Activated T-cell treated with anti-CD3 and anti-CD28 coated beads, Interleukin-2, amount 50 U/mL, for 4 hours (primary cell): ENCODE measurements at regions not wholly inside any gene's neighbourhood (a gene's known extent, or its start where the extent isn't known, plus 50 kb on each side); places are given as distances from the start of the nearest gene placed in this dataset.

Source experiments
- ATAC-seq, 2 donors: fragments of 200-7000 bp; cut with Tn5 transposase; one replicate each; pipeline ENCODE4 v1.10.0; 2021
- DNase-seq: peaks from one replicate; pipeline ENCODE4 v3.0.0-alpha.2; 2020
- H3K27me3 Mint-ChIP-seq: one replicate; pipeline ENCODE4 v1.8.0; 2021; ENCODE audit warnings: low read depth, mixed read lengths
- H3K36me3 Mint-ChIP-seq: one replicate; pipeline ENCODE4 v1.8.0; 2022; ENCODE audit warnings: mixed read lengths; ENCODE audit not compliant: insufficient read depth
- H3K4me1 Mint-ChIP-seq: one replicate; pipeline ENCODE4 v1.8.0; 2021; ENCODE audit warnings: low read depth, mixed read lengths
- H3K4me3 Mint-ChIP-seq: one replicate; pipeline ENCODE4 v1.8.0; 2021; ENCODE audit warnings: mild to moderate bottlenecking, moderate library complexity, mixed read lengths
- H3K9me3 Mint-ChIP-seq: one replicate; pipeline ENCODE4 v1.8.0; 2021; ENCODE audit warnings: mixed read lengths

DNA sequence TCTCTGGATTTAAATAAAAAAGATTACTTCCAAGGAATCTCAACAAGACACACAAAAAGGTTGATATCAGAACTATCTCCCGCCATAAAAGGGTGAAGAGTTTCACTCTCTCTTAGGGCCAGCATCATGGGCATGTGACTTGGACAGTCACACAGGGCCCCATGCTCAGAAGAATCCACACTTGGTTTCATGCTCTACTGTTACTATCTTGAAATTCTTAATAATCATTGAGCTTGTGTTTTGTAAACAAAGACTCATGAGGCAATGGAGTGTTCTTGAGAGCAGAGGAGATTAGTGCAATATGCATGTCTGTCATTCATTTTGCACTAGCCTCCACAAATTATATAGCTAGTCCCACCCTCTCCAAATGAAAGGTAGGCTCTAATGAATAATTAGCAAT lies 58.4 kb downstream of the HMHB1 start:
- no peak for DNase-seq
- Mint-ChIP-seq H3K9me3 (no peaks in the 10 kb centered on the region), H3K4me3 (no peak overlapping the region), H3K4me1 (no peaks in the 10 kb centered on the region), H3K36me3 (no peaks in the 10 kb centered on the region), H3K27me3 (no peaks in the 10 kb centered on the region)
- ATAC-seq, result no peak

- Mint-ChIP-seq H3K4me3 (no peak overlapping the region), H3K27me3 (no peaks in the 10 kb centered on the region), H3K36me3 (no peaks in the 10 kb centered on the region), H3K4me1 (no peaks in the 10 kb centered on the region), H3K9me3 (no peaks in the 10 kb centered on the region)
- DNase-seq (no peak), ATAC-seq (no peak)
Observed at GRCh38 chr5:143870871-143871632, 59.1 kb downstream of the HMHB1 start.

GRCh38 chr5:143871672-143872071 lies 59.7 kb downstream of the HMHB1 start:
- DNase-seq (no peak), ATAC-seq (no peak)
- Mint-ChIP-seq H3K9me3 (no peaks in the 10 kb centered on the region), H3K4me3 (no peak overlapping the region), H3K4me1 (no peaks in the 10 kb centered on the region), H3K27me3 (no peaks in the 10 kb centered on the region), H3K36me3 (no peaks in the 10 kb centered on the region)

- no peaks in the 10 kb centered on the region for H3K4me1 Mint-ChIP-seq
- no peak for DNase-seq
- no peaks in the 10 kb centered on the region for H3K9me3 Mint-ChIP-seq
- no peaks in the 10 kb centered on the region for H3K36me3 Mint-ChIP-seq
- no peaks in the 10 kb centered on the region for H3K27me3 Mint-ChIP-seq
- H3K4me3 Mint-ChIP-seq, result no peak overlapping the region
- no peak for ATAC-seq
Observed at GRCh38 chr5:143874312-143874711, 62.4 kb downstream of the HMHB1 start.

DNA sequence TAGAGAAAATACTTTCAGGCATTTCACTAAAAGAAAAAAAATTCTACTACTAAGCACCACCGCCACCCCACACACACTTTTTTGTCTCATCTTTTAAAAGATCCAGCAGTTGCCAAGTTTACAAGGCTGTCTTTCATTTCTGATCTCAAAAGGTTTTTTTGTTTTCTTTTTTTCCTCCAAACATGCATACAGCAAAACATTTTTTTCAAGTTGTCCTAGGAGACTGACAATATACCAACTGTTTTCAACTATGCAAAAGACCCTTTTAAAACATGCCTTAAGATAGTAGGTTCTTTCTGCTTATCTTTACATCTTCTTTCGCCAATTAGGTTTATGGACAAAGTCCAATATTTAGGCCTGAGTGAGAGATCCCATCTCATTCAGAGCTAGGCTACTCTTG lies 65.2 kb downstream of the HMHB1 start:
- DNase-seq, result no peak
- H3K36me3 Mint-ChIP-seq, result no peaks in the 10 kb centered on the region
- no peaks in the 10 kb centered on the region for H3K4me1 Mint-ChIP-seq
- H3K4me3 Mint-ChIP-seq, result no peak overlapping the region
- H3K9me3 Mint-ChIP-seq, result no peaks in the 10 kb centered on the region
- no peak for ATAC-seq
- peaks cover 2% of the 10 kb centered on the region for H3K27me3 Mint-ChIP-seq

DNA sequence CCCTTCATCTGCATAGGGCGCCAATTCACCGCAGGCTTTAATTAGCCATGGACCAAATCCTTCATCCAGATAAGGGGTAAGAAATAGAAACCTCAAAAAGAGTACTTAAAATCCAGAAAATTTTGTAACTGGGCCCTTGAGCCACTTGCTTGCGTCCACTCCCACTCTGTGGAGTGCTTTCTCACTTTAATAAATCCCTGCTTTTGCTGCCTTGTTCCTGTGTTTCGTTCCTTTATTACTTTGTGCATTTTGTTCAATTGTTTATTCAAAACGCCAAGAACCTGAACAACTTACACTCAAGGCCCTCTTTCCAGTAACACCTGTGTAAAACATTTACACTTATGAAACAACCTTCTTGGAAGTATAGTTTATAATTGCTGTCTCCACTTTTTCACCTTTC lies 66.5 kb downstream of the HMHB1 start:
- H3K4me3 Mint-ChIP-seq, result no peak overlapping the region
- ATAC-seq, result no peak
- peaks cover 2% of the 10 kb centered on the region for H3K27me3 Mint-ChIP-seq
- H3K36me3 Mint-ChIP-seq, result no peaks in the 10 kb centered on the region
- DNase-seq, result no peak
- H3K9me3 Mint-ChIP-seq, result no peaks in the 10 kb centered on the region
- H3K4me1 Mint-ChIP-seq, result no peaks in the 10 kb centered on the region

DNA sequence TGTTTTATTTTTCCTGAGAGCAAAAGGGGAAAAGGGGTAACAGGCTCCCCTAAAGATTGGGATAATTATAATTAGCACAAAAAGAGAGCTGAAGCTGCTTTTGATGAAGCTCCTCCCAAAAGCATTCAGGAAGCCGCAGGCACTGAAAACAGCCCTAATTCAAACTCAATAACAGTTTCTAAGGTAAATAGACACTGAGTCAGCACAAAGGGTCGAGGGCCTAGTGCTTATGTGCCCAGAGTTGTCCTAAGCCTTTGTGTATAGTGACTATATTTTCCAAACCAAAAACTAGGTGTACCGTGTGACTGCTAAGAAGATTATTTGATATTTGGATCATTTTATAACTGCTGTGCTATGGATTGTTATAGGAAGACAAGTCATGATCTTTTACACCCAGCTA lies 67.7 kb downstream of the HMHB1 start:
- no peaks in the 10 kb centered on the region for H3K4me1 Mint-ChIP-seq
- DNase-seq, result no peak
- H3K9me3 Mint-ChIP-seq, result no peaks in the 10 kb centered on the region

DNA sequence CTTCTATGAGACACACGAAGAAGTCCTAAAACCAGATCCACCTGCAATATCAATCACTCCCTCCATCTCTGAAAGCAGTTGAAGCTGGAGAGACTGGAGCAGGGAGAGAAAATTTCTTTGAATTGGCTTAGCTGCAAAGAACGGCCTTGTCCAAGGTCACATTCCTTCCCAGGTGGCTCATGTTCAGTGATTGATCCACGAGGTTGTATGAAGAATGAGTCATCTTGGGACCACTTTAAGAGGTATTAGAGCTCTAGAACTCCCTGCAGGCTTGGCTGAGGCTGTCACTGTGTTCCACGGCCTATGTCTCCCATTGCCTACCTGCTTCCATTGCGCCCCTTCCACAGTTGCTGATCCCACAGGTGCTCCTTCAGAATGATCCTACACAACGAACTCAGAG lies 68.2 kb downstream of the HMHB1 start:
- Mint-ChIP-seq H3K4me3 (no peak overlapping the region), H3K36me3 (no peaks in the 10 kb centered on the region)

More for the DNA sequence above, 67.7 kb downstream of the HMHB1 start:
- no peaks in the 10 kb centered on the region for H3K36me3 Mint-ChIP-seq
- peaks cover 2% of the 10 kb centered on the region for H3K27me3 Mint-ChIP-seq
- H3K4me3 Mint-ChIP-seq, result no peak overlapping the region
- ATAC-seq, result no peak

GRCh38 chr5:143882520-143882919 lies 70.6 kb downstream of the HMHB1 start:
- ATAC-seq (no peak), DNase-seq (no peak)
- no peaks in the 10 kb centered on the region for H3K36me3 Mint-ChIP-seq
- peaks cover 4% of the 10 kb centered on the region for H3K27me3 Mint-ChIP-seq
- H3K4me3 Mint-ChIP-seq, result no peak overlapping the region
- no peaks in the 10 kb centered on the region for H3K9me3 Mint-ChIP-seq
- H3K4me1 Mint-ChIP-seq, result no peaks in the 10 kb centered on the region

More for the DNA sequence above, 68.2 kb downstream of the HMHB1 start:
- Mint-ChIP-seq H3K9me3 (no peaks in the 10 kb centered on the region), H3K27me3 (peaks cover 2% of the 10 kb centered on the region), H3K4me1 (no peaks in the 10 kb centered on the region)
- ATAC-seq (no peak), DNase-seq (no peak)

DNA sequence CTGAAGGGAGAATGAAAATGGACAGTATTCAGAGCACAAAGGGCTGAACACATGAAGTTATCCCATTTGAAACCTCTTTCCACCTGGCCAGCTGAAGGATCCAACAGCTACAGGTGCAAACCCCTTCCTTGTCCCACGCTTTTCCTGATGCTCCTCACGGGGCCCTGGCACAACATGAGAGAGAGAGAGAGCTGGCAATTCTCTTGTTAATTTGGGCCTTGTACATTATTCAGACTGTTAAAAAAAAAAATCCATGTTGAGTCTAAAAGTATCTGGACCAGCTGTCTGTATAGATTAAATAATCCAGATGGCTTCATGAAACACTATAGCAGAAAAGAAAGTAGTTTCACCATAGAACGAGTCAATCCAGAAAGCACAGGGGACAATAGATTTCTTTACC lies 74.1 kb downstream of the HMHB1 start:
- no peak overlapping the region for H3K4me3 Mint-ChIP-seq
- H3K27me3 Mint-ChIP-seq, result peaks cover 12% of the 10 kb centered on the region
- no peaks in the 10 kb centered on the region for H3K4me1 Mint-ChIP-seq
- H3K9me3 Mint-ChIP-seq, result no peaks in the 10 kb centered on the region
- no peaks in the 10 kb centered on the region for H3K36me3 Mint-ChIP-seq
- DNase-seq (no peak), ATAC-seq (no peak)

- DNase-seq (no peak), ATAC-seq (no peak)
- Mint-ChIP-seq H3K27me3 (peaks cover 9% of the 10 kb centered on the region), H3K9me3 (no peaks in the 10 kb centered on the region), H3K36me3 (no peaks in the 10 kb centered on the region), H3K4me3 (no peak overlapping the region), H3K4me1 (no peaks in the 10 kb centered on the region)
Observed at GRCh38 chr5:143886651-143887638, 75.0 kb downstream of the HMHB1 start.

GRCh38 chr5:143887903-143888665 lies 76.1 kb downstream of the HMHB1 start:
- Mint-ChIP-seq H3K27me3 (peaks cover 9% of the 10 kb centered on the region), H3K4me3 (no peak overlapping the region)
- ATAC-seq, result no peak

GRCh38 chr5:143888912-143889311 lies 77.0 kb downstream of the HMHB1 start:
- no peak for ATAC-seq
- Mint-ChIP-seq H3K36me3 (no peaks in the 10 kb centered on the region), H3K4me1 (no peaks in the 10 kb centered on the region), H3K9me3 (no peaks in the 10 kb centered on the region), H3K27me3 (peaks cover 9% of the 10 kb centered on the region), H3K4me3 (no peak overlapping the region)
- no peak for DNase-seq

More at GRCh38 chr5:143887903-143888665, 76.1 kb downstream of the HMHB1 start:
- DNase-seq, result no peak
- no peaks in the 10 kb centered on the region for H3K4me1 Mint-ChIP-seq
- H3K9me3 Mint-ChIP-seq, result no peaks in the 10 kb centered on the region
- no peaks in the 10 kb centered on the region for H3K36me3 Mint-ChIP-seq

DNA sequence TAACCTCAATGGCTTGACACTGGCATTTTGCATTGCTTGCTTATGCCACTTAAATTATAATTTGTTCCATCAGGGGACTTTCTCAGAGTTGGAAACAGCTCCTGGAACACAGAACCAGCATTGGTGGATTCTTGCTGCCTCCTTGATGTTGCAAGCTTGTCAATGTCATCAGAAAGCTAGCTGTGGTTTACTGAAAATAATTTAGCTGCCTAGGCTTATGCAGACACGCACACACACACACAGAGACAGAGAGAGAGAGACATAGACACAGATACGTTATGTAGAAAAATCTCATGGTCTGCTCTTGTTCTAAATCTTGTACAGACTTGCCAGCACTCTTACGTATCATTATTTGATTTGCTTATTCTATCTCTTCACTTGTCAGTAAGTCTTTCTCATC lies 78.0 kb downstream of the HMHB1 start:
- peaks cover 9% of the 10 kb centered on the region for H3K27me3 Mint-ChIP-seq
- H3K36me3 Mint-ChIP-seq, result no peaks in the 10 kb centered on the region
- H3K9me3 Mint-ChIP-seq, result no peaks in the 10 kb centered on the region
- DNase-seq (no peak), ATAC-seq (no peak)
- no peaks in the 10 kb centered on the region for H3K4me1 Mint-ChIP-seq
- no peak overlapping the region for H3K4me3 Mint-ChIP-seq
